BJ (cell line): ENCODE measurements at regions not wholly inside any gene's neighbourhood (a gene's known extent, or its start where the extent isn't known, plus 50 kb on each side); places are given as distances from the start of the nearest gene placed in this dataset.
"Not testable (repeated sequence)": the region's sequence is repeated elsewhere in the genome, so short reads cannot be mapped to it uniquely, and the experiment has no call there.

Experiments used
- CTCF ChIA-PET: fragments of 350-600 bp; formaldehyde crosslinking; extraction: SDS; loops from one replicate; lab custom pipeline; 2021; ENCODE audit warnings: antibody characterized with exemption, inconsistent platforms; lab: Yijun Ruan, JAX
- POLR2A ChIA-PET: fragments of 300-600 bp; sonication (Branson Sonifier 250); formaldehyde crosslinking; extraction: SDS; loops from one replicate; lab custom pipeline; 2021; ENCODE audit warnings: antibody characterized with exemption; lab: Charles Lee
- DNase-seq: peaks from one replicate; pipeline ENCODE4 v3.0.0-alpha.2; 2011; ENCODE audit warnings: low read depth
- H3K27me3 ChIP-seq: 2 replicates; pipeline ENCODE4 v1.6.0; 2011; ENCODE audit warnings: low read length; ENCODE audit not compliant: control insufficient read depth, insufficient read depth
- H3K36me3 ChIP-seq: 2 replicates; pipeline ENCODE4 v1.5.1; 2011; ENCODE audit warnings: low read length; ENCODE audit not compliant: control insufficient read depth, insufficient read depth
- H3K4me3 ChIP-seq: 2 replicates; pipeline ENCODE4 v1.5.1; 2011; ENCODE audit warnings: low read depth, mild to moderate bottlenecking, control low read depth, low read length
- TF ChIP-seq, protein P1 (sequence below): IDR thresholded peaks from 2 replicates; pipeline ENCODE4 v1.5.1; 2011; ENCODE audit warnings: low read depth, mild to moderate bottlenecking, control low read depth, inconsistent platforms, low read length, moderate library complexity; ENCODE audit not compliant: insufficient read depth

GRCh38 chr10:11691319-11691755, 50.8 kb upstream of the ECHDC3 start:
- TF ChIP-seq, protein P1, sequence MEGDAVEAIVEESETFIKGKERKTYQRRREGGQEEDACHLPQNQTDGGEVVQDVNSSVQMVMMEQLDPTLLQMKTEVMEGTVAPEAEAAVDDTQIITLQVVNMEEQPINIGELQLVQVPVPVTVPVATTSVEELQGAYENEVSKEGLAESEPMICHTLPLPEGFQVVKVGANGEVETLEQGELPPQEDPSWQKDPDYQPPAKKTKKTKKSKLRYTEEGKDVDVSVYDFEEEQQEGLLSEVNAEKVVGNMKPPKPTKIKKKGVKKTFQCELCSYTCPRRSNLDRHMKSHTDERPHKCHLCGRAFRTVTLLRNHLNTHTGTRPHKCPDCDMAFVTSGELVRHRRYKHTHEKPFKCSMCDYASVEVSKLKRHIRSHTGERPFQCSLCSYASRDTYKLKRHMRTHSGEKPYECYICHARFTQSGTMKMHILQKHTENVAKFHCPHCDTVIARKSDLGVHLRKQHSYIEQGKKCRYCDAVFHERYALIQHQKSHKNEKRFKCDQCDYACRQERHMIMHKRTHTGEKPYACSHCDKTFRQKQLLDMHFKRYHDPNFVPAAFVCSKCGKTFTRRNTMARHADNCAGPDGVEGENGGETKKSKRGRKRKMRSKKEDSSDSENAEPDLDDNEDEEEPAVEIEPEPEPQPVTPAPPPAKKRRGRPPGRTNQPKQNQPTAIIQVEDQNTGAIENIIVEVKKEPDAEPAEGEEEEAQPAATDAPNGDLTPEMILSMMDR, result no peak
- no peaks in the 10 kb centered on the region for H3K36me3 ChIP-seq
- DNase-seq, result no peak
- CTCF ChIA-PET, result no interaction called here
- POLR2A ChIA-PET, result no interaction called here
- no peak overlapping the region for H3K4me3 ChIP-seq
- H3K27me3 ChIP-seq, result no peaks in the 10 kb centered on the region; the same call in 1 of the 2 replicates

GRCh38 chr10:11689945-11690736, 52.0 kb upstream of the ECHDC3 start:
- DNase-seq, result no peak
- TF ChIP-seq, protein P1, result no peak
- POLR2A ChIA-PET, result no interaction called here
- Histone ChIP-seq H3K4me3 (no peak overlapping the region), H3K36me3 (no peaks in the 10 kb centered on the region), H3K27me3 (no peaks in the 10 kb centered on the region; the same call in 1 of the 2 replicates)
- CTCF ChIA-PET, result no interaction called here

- H3K4me3 ChIP-seq, DNase-seq, H3K36me3 ChIP-seq, H3K27me3 ChIP-seq, POLR2A ChIA-PET, CTCF ChIA-PET: not testable (repeated sequence)
Observed at GRCh38 chr10:11688448-11688795, 53.8 kb upstream of the ECHDC3 start.

DNA sequence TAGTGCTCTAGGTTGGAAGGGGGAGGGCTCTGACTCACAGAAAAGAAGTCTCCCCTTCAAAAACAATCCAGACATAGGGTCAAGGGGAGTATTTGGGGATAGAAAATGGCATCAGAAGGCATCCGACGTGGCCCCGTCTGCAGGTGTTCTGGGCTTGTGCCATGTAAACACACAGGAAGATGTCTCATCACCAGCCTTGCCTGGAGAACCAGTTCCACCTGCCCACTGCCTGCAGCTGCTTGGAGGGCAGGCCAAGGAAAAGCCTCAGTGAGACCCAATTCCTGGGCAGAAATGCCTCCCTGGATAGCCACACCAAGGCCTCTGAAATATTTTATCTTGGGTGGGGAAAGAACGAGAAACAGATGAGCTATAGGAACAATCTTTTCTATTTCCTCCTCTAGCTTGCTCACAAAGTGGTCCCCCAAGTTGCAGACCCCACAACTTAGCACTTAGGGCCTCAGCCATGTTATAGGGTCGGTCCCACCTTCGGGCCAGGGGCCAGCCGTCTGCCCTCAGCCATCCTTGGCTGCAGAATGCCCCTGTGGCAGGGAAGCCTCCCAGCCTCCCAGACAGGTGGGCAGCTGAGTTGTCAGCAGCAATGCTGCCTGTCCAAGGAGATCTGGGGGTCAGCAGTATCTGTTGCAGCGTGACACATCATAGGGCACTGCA, 54.3 kb upstream of the ECHDC3 start:
- Histone ChIP-seq H3K27me3 (no peaks in the 10 kb centered on the region; the same call in none of the 2 replicates), H3K36me3 (no peaks in the 10 kb centered on the region), H3K4me3 (no peak overlapping the region)
- TF ChIP-seq, protein P1, result no peak
- no peak for DNase-seq
- ChIA-PET POLR2A (no interaction called here), CTCF (no interaction called here)

- H3K27me3 ChIP-seq, result no peaks in the 10 kb centered on the region; the same call in none of the 2 replicates
- DNase-seq, result no peak
- CTCF ChIA-PET, result no interaction called here
- no peaks in the 10 kb centered on the region for H3K36me3 ChIP-seq
- POLR2A ChIA-PET, result no interaction called here
- TF ChIP-seq, protein P1, result no peak
- H3K4me3 ChIP-seq, result no peak overlapping the region
Observed at GRCh38 chr10:11687357-11687771, 54.8 kb upstream of the ECHDC3 start.
